Glutamatergic neuron (in vitro differentiated cells): ENCODE measurements at regions not wholly inside any gene's neighbourhood (a gene's known extent, or its start where the extent isn't known, plus 50 kb on each side); places are given as distances from the start of the nearest gene placed in this dataset.

Experiments
- DNase-seq: peaks from one replicate; pipeline ENCODE4 v3.0.0; 2022
- H3K27ac Mint-ChIP-seq: one replicate; pipeline ENCODE4 v1.8.0; 2020; ENCODE audit warnings: mild to moderate bottlenecking, mixed read lengths, inconsistent platforms; ENCODE audit not compliant: unreplicated experiment
- H3K27me3 Mint-ChIP-seq: one replicate; pipeline ENCODE4 v1.8.0; 2020; ENCODE audit warnings: mild to moderate bottlenecking, moderate library complexity, mixed read lengths, inconsistent platforms; ENCODE audit not compliant: unreplicated experiment
- H3K36me3 Mint-ChIP-seq: one replicate; pipeline ENCODE4 v1.8.0; 2020; ENCODE audit warnings: mild to moderate bottlenecking, mixed read lengths, inconsistent platforms; ENCODE audit not compliant: unreplicated experiment
- H3K4me1 Mint-ChIP-seq: one replicate; pipeline ENCODE4 v1.8.0; 2020; ENCODE audit warnings: mild to moderate bottlenecking, low read depth, mixed read lengths, inconsistent platforms; ENCODE audit not compliant: unreplicated experiment
- H3K4me3 Mint-ChIP-seq: one replicate; pipeline ENCODE4 v1.8.0; 2020; ENCODE audit warnings: mild to moderate bottlenecking, mixed read lengths, inconsistent platforms; ENCODE audit not compliant: unreplicated experiment
- H3K9me3 Mint-ChIP-seq: one replicate; pipeline ENCODE4 v1.8.0; 2020; ENCODE audit warnings: mild to moderate bottlenecking, moderate library complexity, mixed read lengths, inconsistent platforms; ENCODE audit not compliant: unreplicated experiment
- TF ChIP-seq, protein P1 (sequence below): fragments of 200-600 bp; sonication (generic); IDR thresholded peaks from one replicate; pipeline ENCODE4 v1.5.0; 2021; ENCODE audit not compliant: partially characterized antibody, unreplicated experiment

GRCh38 chr5:97496037-97496436 lies 313.0 kb upstream of the RIOK2 start:
- H3K4me1 Mint-ChIP-seq = no peaks in the 10 kb centered on the region
- no peak for DNase-seq
- TF ChIP-seq, protein P1, sequence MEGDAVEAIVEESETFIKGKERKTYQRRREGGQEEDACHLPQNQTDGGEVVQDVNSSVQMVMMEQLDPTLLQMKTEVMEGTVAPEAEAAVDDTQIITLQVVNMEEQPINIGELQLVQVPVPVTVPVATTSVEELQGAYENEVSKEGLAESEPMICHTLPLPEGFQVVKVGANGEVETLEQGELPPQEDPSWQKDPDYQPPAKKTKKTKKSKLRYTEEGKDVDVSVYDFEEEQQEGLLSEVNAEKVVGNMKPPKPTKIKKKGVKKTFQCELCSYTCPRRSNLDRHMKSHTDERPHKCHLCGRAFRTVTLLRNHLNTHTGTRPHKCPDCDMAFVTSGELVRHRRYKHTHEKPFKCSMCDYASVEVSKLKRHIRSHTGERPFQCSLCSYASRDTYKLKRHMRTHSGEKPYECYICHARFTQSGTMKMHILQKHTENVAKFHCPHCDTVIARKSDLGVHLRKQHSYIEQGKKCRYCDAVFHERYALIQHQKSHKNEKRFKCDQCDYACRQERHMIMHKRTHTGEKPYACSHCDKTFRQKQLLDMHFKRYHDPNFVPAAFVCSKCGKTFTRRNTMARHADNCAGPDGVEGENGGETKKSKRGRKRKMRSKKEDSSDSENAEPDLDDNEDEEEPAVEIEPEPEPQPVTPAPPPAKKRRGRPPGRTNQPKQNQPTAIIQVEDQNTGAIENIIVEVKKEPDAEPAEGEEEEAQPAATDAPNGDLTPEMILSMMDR = no peak
- H3K9me3 Mint-ChIP-seq = no peaks in the 10 kb centered on the region
- H3K4me3 Mint-ChIP-seq = no peak overlapping the region
- H3K27ac Mint-ChIP-seq = no peak overlapping the region
- no peaks in the 10 kb centered on the region for H3K27me3 Mint-ChIP-seq
- no peaks in the 10 kb centered on the region for H3K36me3 Mint-ChIP-seq

- Mint-ChIP-seq H3K27ac (no peak overlapping the region), H3K4me1 (no peaks in the 10 kb centered on the region), H3K36me3 (no peaks in the 10 kb centered on the region), H3K9me3 (no peaks in the 10 kb centered on the region), H3K27me3 (no peaks in the 10 kb centered on the region), H3K4me3 (no peak overlapping the region)
- TF ChIP-seq, protein P1 = no peak
- DNase-seq = no peak
Observed at GRCh38 chr5:97498657-97499056, 315.6 kb upstream of the RIOK2 start.

- Mint-ChIP-seq H3K4me3 (no peak overlapping the region), H3K27ac (no peak overlapping the region), H3K27me3 (no peaks in the 10 kb centered on the region), H3K4me1 (no peaks in the 10 kb centered on the region), H3K9me3 (no peaks in the 10 kb centered on the region), H3K36me3 (no peaks in the 10 kb centered on the region)
- TF ChIP-seq, protein P1 = no peak
- no peak for DNase-seq
Observed at GRCh38 chr5:97499605-97500004, 316.6 kb upstream of the RIOK2 start.

DNA sequence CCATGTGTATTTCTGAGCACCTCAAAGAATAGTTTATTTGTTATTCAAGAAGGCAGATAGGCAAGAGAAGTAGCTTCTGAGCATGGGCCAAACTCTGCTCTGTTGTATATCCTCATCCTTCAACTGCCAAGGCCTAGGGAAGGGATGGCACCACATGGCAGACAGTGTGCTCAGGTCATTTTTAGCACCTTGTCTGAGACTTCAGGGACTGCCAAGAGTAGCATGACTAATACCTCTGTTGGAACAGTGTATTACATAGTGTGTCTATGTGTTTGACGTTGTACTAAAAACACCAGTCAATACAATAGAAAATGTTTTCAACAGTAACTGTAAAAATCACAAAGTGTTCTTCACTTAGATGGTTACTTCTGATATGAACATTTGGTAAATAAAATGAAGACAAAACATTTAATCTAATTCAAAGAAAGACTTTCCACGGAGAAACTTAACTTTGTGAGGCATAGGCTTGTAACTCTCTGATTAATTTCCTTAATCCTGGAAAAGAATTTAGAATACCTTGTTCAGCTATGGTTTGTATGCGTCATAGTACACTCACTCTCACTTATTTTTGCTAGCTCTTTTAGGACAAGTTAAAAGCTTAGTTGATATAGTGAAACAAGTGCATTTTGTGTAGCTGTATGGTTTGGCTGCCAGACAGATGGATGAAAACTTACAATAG lies 318.4 kb upstream of the RIOK2 start:
- DNase-seq = no peak
- H3K36me3 Mint-ChIP-seq = no peaks in the 10 kb centered on the region
- H3K4me1 Mint-ChIP-seq = no peaks in the 10 kb centered on the region
- H3K4me3 Mint-ChIP-seq = no peak overlapping the region
- no peaks in the 10 kb centered on the region for H3K9me3 Mint-ChIP-seq
- no peak overlapping the region for H3K27ac Mint-ChIP-seq
- no peaks in the 10 kb centered on the region for H3K27me3 Mint-ChIP-seq
- TF ChIP-seq, protein P1 = no peak

GRCh38 chr5:97501965-97502305 lies 318.9 kb upstream of the RIOK2 start:
- H3K4me1 Mint-ChIP-seq = no peaks in the 10 kb centered on the region
- no peaks in the 10 kb centered on the region for H3K27me3 Mint-ChIP-seq
- no peak for DNase-seq
- no peak overlapping the region for H3K4me3 Mint-ChIP-seq
- no peaks in the 10 kb centered on the region for H3K9me3 Mint-ChIP-seq
- no peaks in the 10 kb centered on the region for H3K36me3 Mint-ChIP-seq
- TF ChIP-seq, protein P1 = no peak
- no peak overlapping the region for H3K27ac Mint-ChIP-seq
